ENCODE measurements at regions not wholly inside any gene's neighbourhood (a gene's known extent, or its start where the extent isn't known, plus 50 kb on each side); places are given as distances from the start of the nearest gene placed in this dataset.

GRCh38 chr11:71178076-71178475, 74.3 kb downstream of the SHANK2 start:
- Histone ChIP-seq H3K4me3 (ENCODE audit: low read length) (no peak overlapping the region), H3K9ac (ENCODE audit: low read length) (no peak overlapping the region), H3K27ac (ENCODE audit: low read length) (no peak overlapping the region), H3K27me3 (ENCODE audit: low read length) (no peaks in the 10 kb centered on the region), H3K9me2 (replicated peaks; ENCODE audit: low read length) (no peaks in the 10 kb centered on the region), H3K36me3 (ENCODE audit: low read depth, low read length) (peaks cover 15% of the 10 kb centered on the region; the same call in 1 of the 2 replicates), H3K4me2 (ENCODE audit: low read length) (no peak overlapping the region), H3F3A (ENCODE audit: low read length, unreplicated experiment) (no peaks in the 10 kb centered on the region), H3K79me2 (ENCODE audit: low read length) (peaks cover 12% of the 10 kb centered on the region), H2AFZ (ENCODE audit: low read length) (no peak overlapping the region), H3K9me3 (ENCODE audit: low read length) (peaks cover 11% of the 10 kb centered on the region; the same call in 1 of the 2 replicates), H3K4me1 (ENCODE audit: insufficient read depth, low read length) (no peaks in the 10 kb centered on the region), H4K20me1 (ENCODE audit: low read length) (no peaks in the 10 kb centered on the region)
- ATAC-seq (peak; percentile 40; the same call in 1 of the 2 replicates), DNase-seq (peak; percentile 11)
- intact Hi-C loops (cut with micrococcal nuclease) = no loop called here
- no TSS peak for BruUV-seq (replicated peaks)
- ChIA-PET POLR2A (ENCODE audit: unreplicated experiment) (no interaction called here), CTCF (no interaction called here)
- TF ChIP-seq EZH2phosphoT487 (IDR thresholded peaks at IDR 0.05; ENCODE audit: borderline replicate concordance, low read length) (no peak), CTCF (conservative IDR thresholded peaks at IDR 0.05; ENCODE audit: low read depth, low read length) (no peak), EZH2 (IDR thresholded peaks at IDR 0.05; ENCODE audit: low read length, unreplicated experiment) (no peak)

- Histone ChIP-seq H3K9me2 (replicated peaks; ENCODE audit: low read length) (no peaks in the 10 kb centered on the region), H3F3A (ENCODE audit: low read length, unreplicated experiment) (no peaks in the 10 kb centered on the region), H3K27me3 (ENCODE audit: low read length) (no peaks in the 10 kb centered on the region), H3K4me1 (ENCODE audit: insufficient read depth, low read length) (no peaks in the 10 kb centered on the region), H3K9ac (ENCODE audit: low read length) (no peak overlapping the region), H3K79me2 (ENCODE audit: low read length) (peaks cover 12% of the 10 kb centered on the region), H4K20me1 (ENCODE audit: low read length) (no peaks in the 10 kb centered on the region), H3K4me2 (ENCODE audit: low read length) (no peak overlapping the region), H2AFZ (ENCODE audit: low read length) (no peak overlapping the region), H3K27ac (ENCODE audit: low read length) (no peak overlapping the region), H3K4me3 (ENCODE audit: low read length) (no peak overlapping the region), H3K9me3 (ENCODE audit: low read length) (peaks cover 11% of the 10 kb centered on the region; the same call in 1 of the 2 replicates), H3K36me3 (ENCODE audit: low read depth, low read length) (peaks cover 15% of the 10 kb centered on the region; the same call in 1 of the 2 replicates)
- no peak for DNase-seq
- TF ChIP-seq EZH2 (IDR thresholded peaks at IDR 0.05; ENCODE audit: low read length, unreplicated experiment) = no peak
- BruUV-seq (replicated peaks) = no TSS peak
- intact Hi-C loops (cut with micrococcal nuclease) = no loop called here
- POLR2A ChIA-PET (ENCODE audit: unreplicated experiment) = no interaction called here
- CTCF ChIA-PET = no interaction called here
- ATAC-seq = no peak
Observed at GRCh38 chr11:71176812-71177211, 75.6 kb downstream of the SHANK2 start.

GRCh38 chr11:71173709-71174108, 78.7 kb downstream of the SHANK2 start:
- no TSS peak for BruUV-seq (replicated peaks)
- no peaks in the 10 kb centered on the region for H4K20me1 ChIP-seq (ENCODE audit: low read length)
- peaks cover 11% of the 10 kb centered on the region; the same call in 1 of the 2 replicates for H3K9me3 ChIP-seq (ENCODE audit: low read length)
- H3K27me3 ChIP-seq (ENCODE audit: low read length) = no peaks in the 10 kb centered on the region
- H3F3A ChIP-seq (ENCODE audit: low read length, unreplicated experiment) = no peaks in the 10 kb centered on the region
- no peak overlapping the region for H3K4me3 ChIP-seq (ENCODE audit: low read length)
- intact Hi-C loops (cut with micrococcal nuclease) = no loop called here
- H3K4me1 ChIP-seq (ENCODE audit: insufficient read depth, low read length) = no peaks in the 10 kb centered on the region
- H3K79me2 ChIP-seq (ENCODE audit: low read length) = peaks cover 12% of the 10 kb centered on the region
- ChIA-PET POLR2A (ENCODE audit: unreplicated experiment) (no interaction called here), CTCF (no interaction called here)
- H3K9ac ChIP-seq (ENCODE audit: low read length) = no peak overlapping the region
- ATAC-seq = no peak
- no peak for TF ChIP-seq EZH2 (IDR thresholded peaks at IDR 0.05; ENCODE audit: low read length, unreplicated experiment)
- H3K36me3 ChIP-seq (ENCODE audit: low read depth, low read length) = peaks cover 15% of the 10 kb centered on the region
- DNase-seq = no peak
- H3K9me2 ChIP-seq (replicated peaks; ENCODE audit: low read length) = no peaks in the 10 kb centered on the region
- no peak overlapping the region for H2AFZ ChIP-seq (ENCODE audit: low read length)
- H3K27ac ChIP-seq (ENCODE audit: low read length) = no peak overlapping the region
- H3K4me2 ChIP-seq (ENCODE audit: low read length) = no peak overlapping the region

- Histone ChIP-seq H3K9me2 (replicated peaks; ENCODE audit: low read length) (no peaks in the 10 kb centered on the region), H3K4me2 (ENCODE audit: low read length) (no peak overlapping the region), H3K36me3 (ENCODE audit: low read depth, low read length) (peaks cover 15% of the 10 kb centered on the region), H3F3A (ENCODE audit: low read length, unreplicated experiment) (no peaks in the 10 kb centered on the region), H3K4me3 (ENCODE audit: low read length) (no peak overlapping the region), H4K20me1 (ENCODE audit: low read length) (no peaks in the 10 kb centered on the region), H3K27me3 (ENCODE audit: low read length) (no peaks in the 10 kb centered on the region), H2AFZ (ENCODE audit: low read length) (no peak overlapping the region), H3K79me2 (ENCODE audit: low read length) (peaks cover 12% of the 10 kb centered on the region), H3K9me3 (ENCODE audit: low read length) (peaks cover 11% of the 10 kb centered on the region; the same call in 1 of the 2 replicates), H3K4me1 (ENCODE audit: insufficient read depth, low read length) (no peaks in the 10 kb centered on the region), H3K27ac (ENCODE audit: low read length) (no peak overlapping the region), H3K9ac (ENCODE audit: low read length) (no peak overlapping the region)
- BruUV-seq (replicated peaks) = no TSS peak
- no peak for TF ChIP-seq EZH2 (IDR thresholded peaks at IDR 0.05; ENCODE audit: low read length, unreplicated experiment)
- no peak for TF ChIP-seq EZH2phosphoT487 (IDR thresholded peaks at IDR 0.05; ENCODE audit: borderline replicate concordance, low read length)
- no peak for TF ChIP-seq CTCF (conservative IDR thresholded peaks at IDR 0.05; ENCODE audit: low read depth, low read length)
- POLR2A ChIA-PET (ENCODE audit: unreplicated experiment) = no interaction called here
- ATAC-seq (no peak), DNase-seq (no peak)
- CTCF ChIA-PET = no interaction called here
- intact Hi-C loops (cut with micrococcal nuclease) = no loop called here
Observed at GRCh38 chr11:71172680-71173079, 79.7 kb downstream of the SHANK2 start.
